CD4-positive, alpha-beta T cell (primary cell): ENCODE measurements at regions not wholly inside any gene's neighbourhood (a gene's known extent, or its start where the extent isn't known, plus 50 kb on each side); places are given as distances from the start of the nearest gene placed in this dataset.
A peak's percentile ranks its signal among the peaks of the same experiment; 100 is the strongest.

Source experiments
- ATAC-seq: fragments of 200-7000 bp; cut with Tn5 transposase; one replicate; pipeline ENCODE4 v1.10.0; 2022; ENCODE audit warnings: mild to moderate bottlenecking; ENCODE audit not compliant: poor library complexity
- CTCF ChIA-PET: fragments of 350-600 bp; sonication (Branson Sonifier 250); formaldehyde crosslinking; loops from one replicate; lab custom pipeline; 2021; ENCODE audit warnings: antibody characterized with exemption, inconsistent platforms; lab: Charles Lee
- POLR2A ChIA-PET: fragments of 350-600 bp; sonication (Branson Sonifier 250); formaldehyde crosslinking; loops from one replicate; lab custom pipeline; 2021; ENCODE audit warnings: antibody characterized with exemption, inconsistent platforms; lab: Charles Lee
- DNase-seq, 14 experiments: peaks; one replicate each; pipeline ENCODE4 v3.0.0-alpha.2; 2013 to 2020; ENCODE audit warnings: mixed read lengths in 2 of 14
- H3K27ac ChIP-seq, 2 donors: one replicate each; pipeline versions ENCODE4 v1.5.1 to v1.7.0; 2013; ENCODE audit warnings: low read length in 2 of 2, low read depth in 1 of 2, mild to moderate bottlenecking in 1 of 2
- H3K27me3 ChIP-seq, 2 experiments: 1 replicate in 1 of 2; 2 replicates in 1 of 2; pipeline versions ENCODE4 v1.6.1 to v1.7.0; 2013; ENCODE audit warnings: low read length in 2 of 2, control low read depth in 1 of 2, mild to moderate bottlenecking in 1 of 2, moderate library complexity in 1 of 2; ENCODE audit not compliant: insufficient read depth in 2 of 2, control insufficient read depth in 1 of 2
- H3K36me3 ChIP-seq: one replicate; pipeline ENCODE4 v1.6.1; 2013; ENCODE audit warnings: low read length, control low read depth; ENCODE audit not compliant: insufficient read depth
- H3K4me1 ChIP-seq: one replicate; pipeline ENCODE4 v1.6.1; 2013; ENCODE audit warnings: low read length, control low read depth; ENCODE audit not compliant: insufficient read depth
- H3K4me3 ChIP-seq: one replicate; pipeline ENCODE4 v1.5.1; 2013; ENCODE audit warnings: mild to moderate bottlenecking, low read length, moderate library complexity
- H3K9me3 ChIP-seq, 2 experiments: 1 replicate in 1 of 2; 2 replicates in 1 of 2; pipeline versions ENCODE4 v1.6.1 to v1.7.0; 2013; ENCODE audit warnings: low read length in 2 of 2, mild to moderate bottlenecking in 2 of 2, control low read depth in 1 of 2, moderate library complexity in 1 of 2; ENCODE audit not compliant: control insufficient read depth in 1 of 2, insufficient read depth in 1 of 2
- H3K27ac Mint-ChIP-seq: one replicate; pipeline ENCODE4 v1.8.0; 2020; ENCODE audit warnings: mixed read lengths
- H3K27me3 Mint-ChIP-seq: one replicate; pipeline ENCODE4 v1.8.0; 2021; ENCODE audit warnings: mixed read lengths
- H3K36me3 Mint-ChIP-seq: one replicate; pipeline ENCODE4 v1.8.0; 2021; ENCODE audit warnings: low read depth, mixed read lengths
- H3K4me1 Mint-ChIP-seq: one replicate; pipeline ENCODE4 v1.8.0; 2021; ENCODE audit warnings: low read depth, mixed read lengths
- H3K4me3 Mint-ChIP-seq: one replicate; pipeline ENCODE4 v1.8.0; 2020; ENCODE audit warnings: mild to moderate bottlenecking, mixed read lengths
- H3K9me3 Mint-ChIP-seq: one replicate; pipeline ENCODE4 v1.8.0; 2020; ENCODE audit warnings: mixed read lengths
- intact Hi-C, 2 experiments: fragments of 100-400 bp; cut with DNase I in 1 of 2; cut with micrococcal nuclease in 1 of 2; formaldehyde crosslinking; loops; one replicate each; pipeline versions ENCODE4 v1.15.1 to v1.9.0; 2023 to 2025; cut with DNase I, micrococcal nuclease
- TF ChIP-seq, protein P1 (sequence below): fragments of 200-600 bp; IDR thresholded peaks from one replicate; pipeline ENCODE4 v1.8.0; 2022; ENCODE audit warnings: antibody characterized with exemption, mild to moderate bottlenecking

DNA sequence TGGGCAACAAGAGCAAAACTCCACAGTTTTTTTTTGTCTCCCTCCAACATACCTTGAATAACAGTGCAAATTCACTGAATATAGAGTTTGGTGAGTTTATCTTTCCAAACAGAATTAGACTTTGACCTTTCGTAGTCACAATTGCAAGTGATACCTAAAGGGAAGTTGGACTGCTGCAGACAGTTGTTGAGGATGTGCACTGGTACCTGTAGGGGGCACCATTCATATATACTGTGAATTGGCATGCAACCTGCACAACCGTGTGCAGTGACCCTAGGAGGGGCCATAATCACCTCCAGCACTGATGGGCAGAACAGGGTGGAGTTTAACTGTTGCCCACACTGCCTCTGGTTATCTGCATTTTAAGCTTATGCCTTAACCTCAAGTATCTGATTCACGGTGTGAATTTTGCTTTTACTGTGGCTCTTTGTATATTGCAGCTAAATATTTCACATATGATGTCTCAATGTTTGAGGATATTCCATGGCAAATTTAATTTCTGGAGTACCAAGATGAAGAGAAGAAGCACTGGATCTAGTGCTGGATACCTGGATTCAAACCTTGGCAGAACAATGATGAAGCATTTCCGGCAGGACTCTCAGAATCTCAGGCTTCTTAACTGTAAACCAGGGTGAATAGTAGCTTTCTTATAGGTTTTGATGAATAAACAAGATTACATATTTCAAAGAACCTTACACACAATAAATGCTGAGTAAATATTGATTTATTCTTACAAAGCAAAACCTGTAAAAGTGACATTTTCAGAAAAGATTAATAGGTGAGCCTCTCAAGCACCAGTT, 144.3 kb downstream of the ACTBL2 start:
- no peaks in the 10 kb centered on the region for H3K27me3 ChIP-seq
- no peaks in the 10 kb centered on the region for H3K9me3 Mint-ChIP-seq
- H3K4me3 Mint-ChIP-seq, result no peak overlapping the region
- ChIA-PET POLR2A (interaction anchor here (0.6 kb wide), 1 partner anchor 312 kb away, joined by 3 read pairs; no protein-coding TSS in a partner anchor), CTCF (no interaction called here)
- H3K36me3 Mint-ChIP-seq, result no peaks in the 10 kb centered on the region
- no peaks in the 10 kb centered on the region for H3K27me3 Mint-ChIP-seq
- no peak overlapping the region for H3K4me3 ChIP-seq
- TF ChIP-seq, protein P1, sequence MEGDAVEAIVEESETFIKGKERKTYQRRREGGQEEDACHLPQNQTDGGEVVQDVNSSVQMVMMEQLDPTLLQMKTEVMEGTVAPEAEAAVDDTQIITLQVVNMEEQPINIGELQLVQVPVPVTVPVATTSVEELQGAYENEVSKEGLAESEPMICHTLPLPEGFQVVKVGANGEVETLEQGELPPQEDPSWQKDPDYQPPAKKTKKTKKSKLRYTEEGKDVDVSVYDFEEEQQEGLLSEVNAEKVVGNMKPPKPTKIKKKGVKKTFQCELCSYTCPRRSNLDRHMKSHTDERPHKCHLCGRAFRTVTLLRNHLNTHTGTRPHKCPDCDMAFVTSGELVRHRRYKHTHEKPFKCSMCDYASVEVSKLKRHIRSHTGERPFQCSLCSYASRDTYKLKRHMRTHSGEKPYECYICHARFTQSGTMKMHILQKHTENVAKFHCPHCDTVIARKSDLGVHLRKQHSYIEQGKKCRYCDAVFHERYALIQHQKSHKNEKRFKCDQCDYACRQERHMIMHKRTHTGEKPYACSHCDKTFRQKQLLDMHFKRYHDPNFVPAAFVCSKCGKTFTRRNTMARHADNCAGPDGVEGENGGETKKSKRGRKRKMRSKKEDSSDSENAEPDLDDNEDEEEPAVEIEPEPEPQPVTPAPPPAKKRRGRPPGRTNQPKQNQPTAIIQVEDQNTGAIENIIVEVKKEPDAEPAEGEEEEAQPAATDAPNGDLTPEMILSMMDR, result peak; percentile 44
- no peaks in the 10 kb centered on the region for H3K36me3 ChIP-seq
- H3K4me1 Mint-ChIP-seq, result no peaks in the 10 kb centered on the region
- H3K27ac ChIP-seq, result no peak overlapping the region
- intact Hi-C loops, result no loop called here
- H3K4me1 ChIP-seq, result no peaks in the 10 kb centered on the region
- DNase-seq (peak in 4 of 14 experiments; percentile 3 to 19 (median 16)), ATAC-seq (no peak)
- no peak overlapping the region for H3K27ac Mint-ChIP-seq
- no peaks in the 10 kb centered on the region for H3K9me3 ChIP-seq

DNA sequence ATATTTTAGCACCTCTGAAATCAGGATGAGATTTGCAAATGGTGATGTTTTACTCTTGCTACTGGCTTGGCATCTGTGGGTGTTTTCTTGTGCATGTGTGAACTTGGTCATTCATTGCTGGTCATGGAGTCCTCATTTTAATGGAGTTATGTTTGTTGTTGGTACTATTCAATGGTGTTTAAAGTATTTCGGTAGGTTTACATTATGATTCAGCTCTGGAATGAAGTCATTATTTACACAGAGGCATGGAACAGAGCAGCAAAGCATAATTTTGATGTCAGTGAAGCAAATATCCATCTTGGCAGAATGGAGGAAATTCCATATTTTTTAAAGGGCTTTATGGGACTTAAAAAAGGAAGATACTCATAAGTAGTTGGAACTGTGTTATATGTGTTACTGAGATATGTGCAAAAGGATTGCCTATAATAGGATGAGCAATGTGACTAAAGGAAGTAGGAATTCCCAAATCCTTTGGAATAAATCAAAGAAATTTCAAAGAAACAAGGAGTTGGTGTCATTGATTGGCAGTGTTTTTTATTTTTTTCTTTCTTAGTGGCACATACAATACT, 147.4 kb downstream of the ACTBL2 start:
- ATAC-seq, result no peak
- H3K36me3 Mint-ChIP-seq, result no peaks in the 10 kb centered on the region
- Histone ChIP-seq H3K27me3 (no peaks in the 10 kb centered on the region), H3K27ac (no peak overlapping the region), H3K36me3 (no peaks in the 10 kb centered on the region), H3K9me3 (peaks cover 0 to 5% of the 10 kb centered on the region in 2 experiments), H3K4me3 (no peak overlapping the region), H3K4me1 (no peaks in the 10 kb centered on the region)
- intact Hi-C loops, result no loop called here
- ChIA-PET POLR2A (no interaction called here), CTCF (no interaction called here)
- no peaks in the 10 kb centered on the region for H3K9me3 Mint-ChIP-seq
- H3K4me1 Mint-ChIP-seq, result no peaks in the 10 kb centered on the region
- no peak overlapping the region for H3K4me3 Mint-ChIP-seq
- no peak for DNase-seq
- no peaks in the 10 kb centered on the region for H3K27me3 Mint-ChIP-seq
- no peak overlapping the region for H3K27ac Mint-ChIP-seq
- TF ChIP-seq, protein P1, result no peak

DNA sequence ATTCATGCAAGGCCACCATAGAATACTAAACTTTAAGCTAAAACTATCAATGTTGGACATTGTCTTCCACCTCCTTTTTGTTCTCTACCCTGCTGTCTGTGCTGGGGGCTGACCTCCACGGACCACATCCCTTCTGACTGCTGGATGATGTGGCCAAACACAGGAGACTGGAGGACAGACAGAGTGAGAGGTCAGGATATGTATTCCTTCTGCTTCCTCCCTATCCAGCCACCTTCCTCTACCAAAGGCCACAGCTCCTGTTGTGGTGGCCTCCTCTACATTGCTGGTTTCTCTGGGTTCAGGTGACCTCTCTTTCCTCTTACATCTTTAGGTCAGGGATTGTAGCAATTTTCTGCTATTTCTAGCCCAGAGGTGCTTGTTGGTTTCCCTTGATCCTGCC, 148.1 kb downstream of the ACTBL2 start:
- ATAC-seq, result no peak
- POLR2A ChIA-PET, result interaction anchor here (1.4 kb wide), 1 partner anchor 1126 kb away, joined by 3 read pairs; no protein-coding TSS in a partner anchor
- Histone ChIP-seq H3K9me3 (peaks cover 0 to 5% of the 10 kb centered on the region in 2 experiments), H3K27me3 (no peaks in the 10 kb centered on the region), H3K36me3 (no peaks in the 10 kb centered on the region), H3K4me3 (no peak overlapping the region), H3K4me1 (no peaks in the 10 kb centered on the region), H3K27ac (no peak overlapping the region)
- TF ChIP-seq, protein P1, result no peak
- intact Hi-C loops, result no loop called here
- Mint-ChIP-seq H3K9me3 (no peaks in the 10 kb centered on the region), H3K4me3 (no peak overlapping the region), H3K27me3 (no peaks in the 10 kb centered on the region), H3K36me3 (no peaks in the 10 kb centered on the region), H3K4me1 (no peaks in the 10 kb centered on the region), H3K27ac (no peak overlapping the region)
- CTCF ChIA-PET, result no interaction called here
- no peak for DNase-seq
